Keratinocyte (primary cell): ENCODE measurements at regions not wholly inside any gene's neighbourhood (a gene's known extent, or its start where the extent isn't known, plus 50 kb on each side); places are given as distances from the start of the nearest gene placed in this dataset.

ENCODE experiments used
- EZH2 ChIP-seq: IDR thresholded peaks from one replicate; pipeline ENCODE4 v1.6.1; 2012; ENCODE audit warnings: inconsistent platforms, mild to moderate bottlenecking, low read length, moderate library complexity
- TF ChIP-seq, protein P1 (sequence below), 3 experiments: IDR thresholded peaks in 1 of 3; conservative IDR thresholded peaks in 1 of 3; optimal IDR thresholded peaks in 1 of 3; 2 replicates in 2 of 3; 3 replicates in 1 of 3; pipeline versions ENCODE3 to v1.5.1; 2011; ENCODE audit warnings: low read length in 3 of 3, mild to moderate bottlenecking in 3 of 3, moderate library complexity in 2 of 3, control low read depth in 1 of 3, inconsistent platforms in 1 of 3; ENCODE audit not compliant: insufficient read depth in 2 of 3; ENCODE audit errors: extremely low read depth in 1 of 3

DNA sequence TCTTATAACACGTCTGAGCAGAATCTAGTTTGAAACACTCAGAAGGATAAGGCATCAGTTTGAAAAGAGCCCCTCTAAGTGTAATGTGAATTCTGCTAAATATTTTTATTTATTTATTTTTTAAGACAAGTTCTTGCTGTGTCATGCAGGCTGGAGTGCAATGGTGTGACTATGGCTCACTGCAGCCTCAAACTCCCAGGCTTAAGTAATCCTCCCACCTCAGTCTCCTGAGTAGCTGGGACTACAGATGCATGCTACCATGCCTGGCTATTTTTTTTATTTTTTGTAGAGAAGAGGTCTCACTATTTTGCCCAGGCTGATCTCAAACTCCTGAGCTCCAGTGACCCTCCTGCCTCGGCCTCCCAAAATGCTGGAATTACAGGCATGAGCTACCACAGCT lies 225.9 kb upstream of the SEL1L start:
- no peak for TF ChIP-seq EZH2
- TF ChIP-seq, protein P1, sequence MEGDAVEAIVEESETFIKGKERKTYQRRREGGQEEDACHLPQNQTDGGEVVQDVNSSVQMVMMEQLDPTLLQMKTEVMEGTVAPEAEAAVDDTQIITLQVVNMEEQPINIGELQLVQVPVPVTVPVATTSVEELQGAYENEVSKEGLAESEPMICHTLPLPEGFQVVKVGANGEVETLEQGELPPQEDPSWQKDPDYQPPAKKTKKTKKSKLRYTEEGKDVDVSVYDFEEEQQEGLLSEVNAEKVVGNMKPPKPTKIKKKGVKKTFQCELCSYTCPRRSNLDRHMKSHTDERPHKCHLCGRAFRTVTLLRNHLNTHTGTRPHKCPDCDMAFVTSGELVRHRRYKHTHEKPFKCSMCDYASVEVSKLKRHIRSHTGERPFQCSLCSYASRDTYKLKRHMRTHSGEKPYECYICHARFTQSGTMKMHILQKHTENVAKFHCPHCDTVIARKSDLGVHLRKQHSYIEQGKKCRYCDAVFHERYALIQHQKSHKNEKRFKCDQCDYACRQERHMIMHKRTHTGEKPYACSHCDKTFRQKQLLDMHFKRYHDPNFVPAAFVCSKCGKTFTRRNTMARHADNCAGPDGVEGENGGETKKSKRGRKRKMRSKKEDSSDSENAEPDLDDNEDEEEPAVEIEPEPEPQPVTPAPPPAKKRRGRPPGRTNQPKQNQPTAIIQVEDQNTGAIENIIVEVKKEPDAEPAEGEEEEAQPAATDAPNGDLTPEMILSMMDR (optimal IDR thresholded peaks at IDR 0.05 in 1 of 3, IDR thresholded peaks at IDR 0.05 in 1 of 3, conservative IDR thresholded peaks at IDR 0.05 in 1 of 3; ENCODE audit: extremely low read depth in 1 of 3, insufficient read depth in 2 of 3, low read length in 3 of 3), result no peak
